ENCODE measurements at regions not wholly inside any gene's neighbourhood (a gene's known extent, or its start where the extent isn't known, plus 50 kb on each side); places are given as distances from the start of the nearest gene placed in this dataset.

GRCh38 chr6:45830441-45831139, 185.1 kb downstream of the CLIC5 start:
- no peak for FAIRE-seq

- FAIRE-seq, result no peak
These were observed 185.8 kb downstream of the CLIC5 start for GRCh38 chr6:45829873-45830272.

GRCh38 chr6:45827952-45828530, 187.6 kb downstream of the CLIC5 start:
- no peak for FAIRE-seq

- no peak for FAIRE-seq
These were observed 192.8 kb downstream of the CLIC5 start for GRCh38 chr6:45822873-45823272.

GRCh38 chr6:45822246-45822812, 193.3 kb downstream of the CLIC5 start:
- FAIRE-seq, result no peak

- FAIRE-seq, result no peak
These were observed 197.0 kb downstream of the CLIC5 start for GRCh38 chr6:45818655-45819054.

- no peak for FAIRE-seq
These were observed 198.9 kb downstream of the CLIC5 start for GRCh38 chr6:45816674-45817297.

- no peak for FAIRE-seq
These were observed 200.1 kb downstream of the CLIC5 start for GRCh38 chr6:45815466-45816125.

- no peak for FAIRE-seq
These were observed 200.9 kb downstream of the CLIC5 start for GRCh38 chr6:45814772-45815171.

GRCh38 chr6:45813943-45814342, 201.7 kb downstream of the CLIC5 start:
- no peak for FAIRE-seq

GRCh38 chr6:45812922-45813321, 202.7 kb downstream of the CLIC5 start:
- FAIRE-seq, result no peak

GRCh38 chr6:45808917-45809316, 206.7 kb downstream of the CLIC5 start:
- no peak for FAIRE-seq

- FAIRE-seq, result no peak
These were observed 207.5 kb downstream of the CLIC5 start for GRCh38 chr6:45808042-45808645.

GRCh38 chr6:45807311-45808041, 208.2 kb downstream of the CLIC5 start:
- no peak for FAIRE-seq

- no peak for FAIRE-seq
These were observed 209.5 kb downstream of the CLIC5 start for GRCh38 chr6:45806172-45806571.

- no peak for FAIRE-seq
These were observed 212.6 kb downstream of the CLIC5 start for GRCh38 chr6:45803071-45803470.

- FAIRE-seq, result no peak
These were observed 214.0 kb downstream of the CLIC5 start for GRCh38 chr6:45801471-45802289.

- no peak for FAIRE-seq
These were observed 214.7 kb downstream of the CLIC5 start for GRCh38 chr6:45800911-45801310.

- FAIRE-seq, result no peak
These were observed 220.0 kb downstream of the CLIC5 start for GRCh38 chr6:45795678-45796077.

GRCh38 chr6:45794465-45794864, 221.2 kb downstream of the CLIC5 start:
- FAIRE-seq, result no peak
